Right cardiac atrium (tissue), 5 donors: ENCODE measurements at regions not wholly inside any gene's neighbourhood (a gene's known extent, or its start where the extent isn't known, plus 50 kb on each side); places are given as distances from the start of the nearest gene placed in this dataset.
A peak's percentile ranks its signal among the peaks of the same experiment; 100 is the strongest.

Source experiments
- ATAC-seq, 2 donors: fragments of 200-7000 bp; cut with Tn5 transposase; one replicate each; pipeline versions ENCODE4 v1.8.0 to v1.9.1; 2020; ENCODE audit warnings: moderate library complexity in 2 of 2, mild to moderate bottlenecking in 1 of 2
- DNase-seq, 3 donors: peaks; one replicate each; pipeline ENCODE4 v3.0.0-alpha.2; 2020
- H3K27ac ChIP-seq: one replicate; pipeline ENCODE4 v1.5.1; 2013; ENCODE audit warnings: mild to moderate bottlenecking, low read length, control low read depth, moderate library complexity
- H3K27me3 ChIP-seq: one replicate; pipeline ENCODE4 v1.6.1; 2013; ENCODE audit not compliant: control insufficient read depth, insufficient read depth
- H3K4me1 ChIP-seq: one replicate; pipeline ENCODE4 v1.6.1; 2013; ENCODE audit warnings: low read length; ENCODE audit not compliant: control insufficient read depth, insufficient read depth
- H3K4me3 ChIP-seq: one replicate; pipeline ENCODE4 v1.5.1; 2013; ENCODE audit warnings: low read length, control low read depth
- H3K9me3 ChIP-seq: one replicate; pipeline ENCODE4 v1.6.1; 2013; ENCODE audit warnings: low read length; ENCODE audit not compliant: control insufficient read depth
- WGBS: extraction: QIAGEN DNeasy Blood & Tissue Kit; methylation state at CpG from one replicate; pipeline ENCODE4 v1.1.7; 2013; 5-methylcytosine and 5-hydroxymethylcytosine counted together
- intact Hi-C, 4 donors: fragments of 100-400 bp; cut with DNase I; formaldehyde crosslinking; loops; one replicate each; pipeline versions ENCODE4 v1.11.0 to v1.14.0; 2022 to 2023
- donor health status: healthy with polysubstance abuse.
- donor health status: DM: no; HTN: yes; CAD: no.
- donor health status: DM: no; HTN: no; CAD: no.
- donor health status: DM: no; HTN: yes; CAD: no; lungs with severe emphysema.
- donor health status: DM: yes; HTN: yes; CAD: no.

- DNase-seq (peak in 1 of 3 donors; percentile 36), ATAC-seq (no peak)
- H3K4me3 ChIP-seq: no peak overlapping the region
- intact Hi-C loops: loop anchor here in 2 of 4 donors (5.0 to 10.0 kb wide), 2 partner anchors 53 to 55 kb away; no protein-coding TSS in a partner anchor
- H3K9me3 ChIP-seq: no peaks in the 10 kb centered on the region
- H3K27ac ChIP-seq: no peak overlapping the region
- 88% methylated on average over 15 of the region's 15 CpGs for WGBS
- H3K4me1 ChIP-seq: peaks cover 12% of the 10 kb centered on the region
- H3K27me3 ChIP-seq: no peaks in the 10 kb centered on the region
These were observed 64.5 kb downstream of the ZFP36L2 start for GRCh38 chr2:43161650-43162510.

DNA sequence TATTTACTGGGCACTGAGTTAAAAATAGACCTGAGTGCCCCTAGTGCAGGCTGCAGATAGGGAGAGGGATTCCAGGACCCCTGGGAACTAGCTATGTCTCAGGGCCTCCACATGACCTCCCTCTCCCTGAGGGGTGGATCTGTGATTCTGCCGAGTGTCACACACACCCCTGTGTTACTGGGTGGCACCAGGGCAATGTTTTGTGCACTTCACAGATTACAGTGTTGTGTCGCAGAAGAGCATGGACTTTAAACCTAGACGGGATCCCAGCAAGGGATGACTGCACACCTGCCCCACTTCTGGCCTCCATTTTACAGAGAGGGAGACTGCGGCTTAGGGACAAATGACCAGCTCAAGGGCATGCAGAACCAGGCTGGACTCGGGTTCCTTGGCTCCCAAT is 65.6 kb downstream of the ZFP36L2 start:
- no peak overlapping the region for H3K4me3 ChIP-seq
- peak overlapping the region; percentile 49 for H3K27ac ChIP-seq
- intact Hi-C loops: loop anchor here in 2 of 4 donors (5.0 to 10.0 kb wide), 2 partner anchors 54 to 57 kb away; no protein-coding TSS in a partner anchor
- H3K27me3 ChIP-seq: no peaks in the 10 kb centered on the region
- no peaks in the 10 kb centered on the region for H3K9me3 ChIP-seq
- ATAC-seq (no peak), DNase-seq (peak in 1 of 3 donors; percentile 46)
- 64% methylated on average over 5 of the region's 5 CpGs for WGBS
- peaks cover 12% of the 10 kb centered on the region for H3K4me1 ChIP-seq

GRCh38 chr2:43159797-43160196 is 66.6 kb downstream of the ZFP36L2 start:
- H3K27ac ChIP-seq: peak overlapping the region; percentile 47
- H3K4me1 ChIP-seq: peaks cover 12% of the 10 kb centered on the region
- intact Hi-C loops: loop anchor here in 2 of 4 donors (5.0 to 10.0 kb wide), 3 partner anchors 55 to 68 kb away; partner anchors contain the start of gene ZFP36L2 (in 1 of the 2)
- no peaks in the 10 kb centered on the region for H3K27me3 ChIP-seq
- DNase-seq (peak in 1 of 3 donors; percentile 22), ATAC-seq (no peak)
- H3K9me3 ChIP-seq: no peaks in the 10 kb centered on the region
- WGBS: 75% methylated on average over 7 of the region's 7 CpGs
- no peak overlapping the region for H3K4me3 ChIP-seq

- no peak overlapping the region for H3K4me3 ChIP-seq
- ATAC-seq (peak; percentile 60 to 66), DNase-seq (peak; percentile 69 to 88 (median 86))
- intact Hi-C loops: loop anchor here in 1 of 4 donors (5.0 kb wide), 1 partner anchor 69 kb away; the partner anchor contains the start of gene ZFP36L2
- H3K4me1 ChIP-seq: peaks cover 14% of the 10 kb centered on the region
- H3K27ac ChIP-seq: peak overlapping the region; percentile 82
- 35% methylated on average over 11 of the region's 11 CpGs for WGBS
- H3K27me3 ChIP-seq: no peaks in the 10 kb centered on the region
- H3K9me3 ChIP-seq: no peaks in the 10 kb centered on the region
These were observed 68.0 kb downstream of the ZFP36L2 start for GRCh38 chr2:43158259-43158880.

DNA sequence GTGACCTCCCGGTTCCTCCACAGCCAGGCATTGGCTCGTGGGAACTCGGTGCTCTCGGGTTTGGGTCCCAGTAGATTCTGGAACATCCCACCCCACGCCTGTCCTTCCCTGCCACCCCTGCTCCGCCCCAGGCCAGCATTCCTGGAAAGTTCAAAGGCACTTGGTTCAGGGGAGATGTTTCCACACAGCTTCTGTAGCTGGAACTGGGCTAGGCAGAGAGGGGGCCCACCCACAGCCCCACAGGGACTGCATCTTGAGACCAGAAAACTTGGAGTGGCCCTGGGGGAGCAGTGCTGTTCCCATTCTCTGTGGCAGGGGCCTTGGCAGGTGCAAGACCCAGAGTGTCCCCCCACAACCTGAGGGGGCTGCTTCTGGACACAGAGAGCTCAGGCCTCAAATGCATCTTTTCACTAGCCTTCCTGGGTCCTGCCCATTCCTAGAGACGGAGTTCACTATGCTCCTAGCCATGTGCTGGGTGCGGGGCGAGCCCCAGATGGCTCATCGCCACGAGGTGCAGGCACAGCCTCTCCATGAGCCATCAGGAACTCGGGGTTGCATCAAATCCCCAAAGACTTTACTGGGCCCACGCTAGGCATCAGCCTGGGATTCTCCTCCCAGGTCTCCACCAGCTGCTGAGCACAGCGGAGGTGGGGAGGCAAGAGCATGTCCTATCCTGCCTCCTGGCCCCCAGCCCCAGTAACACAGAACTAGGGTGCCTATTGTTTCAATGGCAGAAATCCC is 68.7 kb downstream of the ZFP36L2 start:
- ATAC-seq: no peak
- Histone ChIP-seq H3K4me3 (no peak overlapping the region), H3K9me3 (no peaks in the 10 kb centered on the region), H3K4me1 (peaks cover 14% of the 10 kb centered on the region), H3K27ac (no peak overlapping the region), H3K27me3 (no peaks in the 10 kb centered on the region)
- WGBS: 81% methylated on average over 14 of the region's 14 CpGs
- intact Hi-C loops: loop anchor here in 1 of 4 donors (5.0 kb wide), 1 partner anchor 70 kb away; the partner anchor contains the start of gene ZFP36L2
- DNase-seq: peak in 1 of 3 donors; percentile 53

DNA sequence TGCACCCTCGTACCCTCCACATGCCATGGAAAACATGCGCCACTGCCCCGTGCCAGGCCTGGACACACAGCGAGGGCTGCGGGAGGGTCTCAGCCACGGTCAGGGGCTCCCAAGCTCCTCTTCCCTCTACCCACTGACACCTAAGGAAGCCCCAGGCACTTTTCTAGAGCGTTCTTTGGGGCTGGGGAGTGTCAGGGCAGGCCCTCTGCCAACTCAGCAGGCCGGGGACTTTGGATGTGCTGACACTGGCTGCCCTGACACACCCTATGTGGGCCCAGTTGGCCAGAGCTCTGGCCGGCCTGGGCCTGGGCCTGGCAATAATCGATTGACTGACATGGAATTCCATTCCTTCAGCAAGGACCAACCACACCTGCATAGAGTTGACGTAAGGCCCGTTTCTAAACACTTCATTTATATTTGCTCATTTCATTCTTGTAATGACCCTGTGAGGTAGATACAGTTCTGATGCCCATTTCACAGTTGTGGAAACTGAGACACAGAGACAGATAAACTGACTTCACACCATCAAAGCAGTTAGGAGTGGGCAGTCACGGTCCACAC is 70.5 kb downstream of the ZFP36L2 start:
- 88% methylated on average over 13 of the region's 13 CpGs for WGBS
- no peak overlapping the region for H3K27ac ChIP-seq
- H3K27me3 ChIP-seq: no peaks in the 10 kb centered on the region
- no peak overlapping the region for H3K4me3 ChIP-seq
- no peak for ATAC-seq
- intact Hi-C loops: loop anchor here in 1 of 4 donors (5.0 kb wide), 1 partner anchor 71 kb away; the partner anchor contains the start of gene ZFP36L2
- peak in 1 of 3 donors; percentile 14 for DNase-seq
- H3K4me1 ChIP-seq: peaks cover 14% of the 10 kb centered on the region
- no peaks in the 10 kb centered on the region for H3K9me3 ChIP-seq

DNA sequence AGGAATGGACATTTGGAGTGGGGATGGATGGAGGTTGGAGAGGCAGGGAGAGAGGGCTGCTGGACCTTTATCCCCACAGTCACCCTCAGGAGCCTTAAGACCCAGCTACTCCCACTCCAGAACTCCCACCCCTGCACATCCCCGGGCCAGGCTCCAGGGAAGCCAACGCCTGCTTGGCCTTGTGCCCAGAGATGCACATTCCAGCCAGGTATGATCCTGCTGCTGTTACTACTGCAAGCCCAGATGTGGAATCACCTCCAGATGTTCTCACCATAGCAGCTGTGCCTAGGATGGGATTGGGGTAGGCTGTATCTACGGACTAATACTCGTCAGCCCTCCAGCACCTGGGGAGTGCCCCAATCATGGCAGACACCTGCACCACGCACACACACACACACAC is 71.7 kb downstream of the ZFP36L2 start:
- H3K4me1 ChIP-seq: peaks cover 10% of the 10 kb centered on the region
- H3K4me3 ChIP-seq: no peak overlapping the region
- WGBS: 78% methylated on average over 5 of the region's 5 CpGs
- no peak overlapping the region for H3K27ac ChIP-seq
- no peak for ATAC-seq
- intact Hi-C loops: loop anchor here in 1 of 4 donors (5.0 kb wide), 1 partner anchor 73 kb away; the partner anchor contains the start of gene ZFP36L2
- no peak for DNase-seq
- H3K9me3 ChIP-seq: no peaks in the 10 kb centered on the region
- no peaks in the 10 kb centered on the region for H3K27me3 ChIP-seq

DNA sequence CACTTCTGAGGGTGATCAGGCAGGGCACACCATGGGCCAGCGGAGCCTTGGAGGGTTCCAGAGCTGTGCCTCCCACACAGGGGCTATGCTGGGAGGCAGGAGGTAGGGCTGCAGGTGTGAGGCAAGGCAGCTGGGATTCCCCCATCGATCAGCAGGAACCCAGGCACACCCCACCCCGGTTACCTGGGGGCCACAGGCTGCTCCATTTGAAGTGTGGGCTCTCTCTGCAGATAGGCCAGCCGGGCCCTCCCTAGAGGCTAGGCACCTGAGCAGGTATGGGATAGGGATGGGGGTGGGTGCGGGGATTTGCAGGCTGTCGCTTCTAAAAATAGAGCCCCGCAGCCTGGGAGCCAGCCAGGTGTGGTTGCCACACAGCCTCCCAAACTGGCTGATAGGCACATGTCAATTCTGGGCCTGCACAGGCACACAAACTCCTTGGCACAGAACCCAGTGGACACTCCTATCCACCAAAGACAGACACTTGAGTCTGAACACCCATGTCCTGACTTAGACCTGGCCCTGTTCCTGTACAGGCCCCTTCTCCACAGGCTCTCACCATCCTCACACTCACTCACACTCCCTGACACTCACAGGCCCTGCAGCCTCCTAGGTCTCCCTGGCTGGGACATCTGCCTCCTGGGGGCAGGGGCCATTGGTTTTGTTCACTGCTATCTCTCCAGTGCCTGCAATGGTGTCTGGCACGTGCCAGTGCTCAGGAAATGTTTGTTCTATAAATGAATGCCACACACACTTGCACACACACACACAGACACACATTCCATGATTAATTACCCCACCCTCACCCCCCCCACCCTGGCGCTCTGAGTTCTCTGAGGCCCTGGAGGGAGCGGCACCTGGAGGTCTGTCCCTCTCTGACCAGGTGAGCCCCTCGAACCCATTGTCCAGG is 73.4 kb downstream of the ZFP36L2 start:
- peak; percentile 53 to 85 (median 82) for DNase-seq
- H3K4me3 ChIP-seq: no peak overlapping the region
- H3K27me3 ChIP-seq: no peaks in the 10 kb centered on the region
- H3K4me1 ChIP-seq: peaks cover 2% of the 10 kb centered on the region
- H3K27ac ChIP-seq: no peak overlapping the region
- WGBS: 66% methylated on average over 11 of the region's 11 CpGs
- intact Hi-C loops: no loop called here
- ATAC-seq: peak; percentile 86 to 90
- H3K9me3 ChIP-seq: no peaks in the 10 kb centered on the region

- WGBS: 75% methylated on average over 8 of the region's 8 CpGs
- DNase-seq (peak in 2 of 3 donors; percentile 18 to 23), ATAC-seq (no peak)
- no peak overlapping the region for H3K4me3 ChIP-seq
- H3K9me3 ChIP-seq: no peaks in the 10 kb centered on the region
- H3K27ac ChIP-seq: no peak overlapping the region
- H3K4me1 ChIP-seq: peaks cover 2% of the 10 kb centered on the region
- intact Hi-C loops: no loop called here
- H3K27me3 ChIP-seq: no peaks in the 10 kb centered on the region
These were observed 74.2 kb downstream of the ZFP36L2 start for GRCh38 chr2:43152186-43152585.
